A673 (cell line): ENCODE measurements at regions not wholly inside any gene's neighbourhood (a gene's known extent, or its start where the extent isn't known, plus 50 kb on each side); places are given as distances from the start of the nearest gene placed in this dataset.
"Not testable (repeated sequence)": the region's sequence is repeated elsewhere in the genome, so short reads cannot be mapped to it uniquely, and the experiment has no call there.

Source experiments
- BruUV-seq: library from RNA; stranded (reverse); fragments of 400-500 nt; replicated peaks from 2 replicates; lab custom pipeline; 2021; lab: Mats Ljungman, UMichigan
- CTCF ChIA-PET: fragments of 300-600 bp; sonication (Branson Sonifier 250); formaldehyde crosslinking; loops from one replicate; lab custom pipeline; 2022; ENCODE audit warnings: antibody characterized with exemption; lab: Charles Lee
- POLR2A ChIA-PET: fragments of 300-600 bp; sonication (Branson Sonifier 250); formaldehyde crosslinking; loops from one replicate; lab custom pipeline; 2022; ENCODE audit warnings: antibody characterized with exemption; ENCODE audit not compliant: low non-redundant PET; lab: Charles Lee
- DNase-seq: peaks from one replicate; pipeline ENCODE4 v3.0.0-alpha.2; 2015; ENCODE audit warnings: low spot score
- H3K27ac ChIP-seq: fragments of 200-600 bp; sonication (generic); 2 replicates; pipeline ENCODE4 v1.5.1; 2016; ENCODE audit warnings: mixed run types, low read depth, mild to moderate bottlenecking, mixed read lengths, antibody characterized with exemption, low read length; ENCODE audit not compliant: poor library complexity, severe bottlenecking
- H3K27me3 ChIP-seq: fragments of 200-600 bp; sonication (generic); replicated peaks from 2 replicates; pipeline ENCODE4 v1.6.1; 2017; ENCODE audit warnings: mixed run types, low read depth, mild to moderate bottlenecking, mixed read lengths, antibody characterized with exemption, low read length; ENCODE audit not compliant: insufficient read depth, poor library complexity
- H3K36me3 ChIP-seq: fragments of 200-600 bp; sonication (generic); 2 replicates; pipeline ENCODE4 v1.6.1; 2016; ENCODE audit warnings: mixed run types, mild to moderate bottlenecking, mixed read lengths, antibody characterized with exemption, low read length; ENCODE audit not compliant: insufficient read depth, poor library complexity, severe bottlenecking
- H3K4me1 ChIP-seq: fragments of 200-600 bp; sonication (generic); 2 replicates; pipeline ENCODE4 v1.6.1; 2017; ENCODE audit warnings: mixed run types, mild to moderate bottlenecking, mixed read lengths, antibody characterized with exemption, low read length; ENCODE audit not compliant: insufficient read depth, poor library complexity, severe bottlenecking
- H3K4me3 ChIP-seq: fragments of 200-600 bp; sonication (generic); 2 replicates; pipeline ENCODE4 v1.5.1; 2016; ENCODE audit warnings: low read depth, mixed run types, mild to moderate bottlenecking, mixed read lengths, low read length; ENCODE audit not compliant: poor library complexity, severe bottlenecking
- H3K9me3 ChIP-seq: fragments of 200-600 bp; sonication (generic); 2 replicates; pipeline ENCODE4 v1.6.1; 2016; ENCODE audit warnings: mixed run types, low read depth, mild to moderate bottlenecking, mixed read lengths, antibody characterized with exemption, low read length; ENCODE audit not compliant: poor library complexity, severe bottlenecking
- CTCF ChIP-seq: fragments of 300-800, 200-600 bp; sonication (generic); conservative IDR thresholded peaks from 2 replicates; pipeline ENCODE4 v1.5.1; 2017; ENCODE audit warnings: low read depth, mild to moderate bottlenecking, antibody characterized with exemption, low read length, moderate library complexity, mixed read lengths
- EZH2 ChIP-seq: fragments of 200-600 bp; sonication (generic); IDR thresholded peaks from 2 replicates; pipeline ENCODE4 v1.6.1; 2017; ENCODE audit warnings: borderline replicate concordance, low read depth, mild to moderate bottlenecking, mixed read lengths, antibody characterized with exemption, low read length; ENCODE audit not compliant: poor library complexity, severe bottlenecking
- intact Hi-C: fragments of 100-400 bp; cut with micrococcal nuclease; formaldehyde crosslinking; loops from one replicate; pipeline ENCODE4 v1.10.0; 2022; ENCODE audit not compliant: unreplicated experiment

- ChIA-PET POLR2A (no interaction called here), CTCF (no interaction called here)
- BruUV-seq, result no TSS peak
- Histone ChIP-seq H3K4me3 (no peak overlapping the region), H3K36me3 (no peaks in the 10 kb centered on the region), H3K9me3 (no peaks in the 10 kb centered on the region), H3K4me1 (no peaks in the 10 kb centered on the region), H3K27me3 (no peaks in the 10 kb centered on the region), H3K27ac (no peak overlapping the region)
- DNase-seq, result no peak
- TF ChIP-seq EZH2, result no peak
- no peak for TF ChIP-seq CTCF
- intact Hi-C loops, result no loop called here
These were observed 734.1 kb downstream of the LRRIQ3 start for GRCh38 chr1:73463873-73464272.

- no TSS peak for BruUV-seq
- POLR2A ChIA-PET, result no interaction called here
- CTCF ChIA-PET, result no interaction called here
- no peaks in the 10 kb centered on the region for H3K4me1 ChIP-seq
- no peak overlapping the region for H3K27ac ChIP-seq
- TF ChIP-seq EZH2 (no peak), CTCF (peak; percentile 38; the same call in 1 of the 2 replicates)
- H3K27me3 ChIP-seq, result no peaks in the 10 kb centered on the region
- no peaks in the 10 kb centered on the region for H3K36me3 ChIP-seq
- intact Hi-C loops, result no loop called here
- no peaks in the 10 kb centered on the region for H3K9me3 ChIP-seq
- no peak for DNase-seq
- no peak overlapping the region for H3K4me3 ChIP-seq
These were observed 745.5 kb downstream of the LRRIQ3 start for GRCh38 chr1:73452522-73452921.

GRCh38 chr1:73450668-73451067, 747.3 kb downstream of the LRRIQ3 start:
- POLR2A ChIA-PET, H3K4me1 ChIP-seq, H3K27me3 ChIP-seq, intact Hi-C loops, H3K9me3 ChIP-seq, H3K36me3 ChIP-seq, BruUV-seq, H3K4me3 ChIP-seq, DNase-seq, CTCF ChIA-PET, H3K27ac ChIP-seq: not testable (repeated sequence)

- DNase-seq, result no peak
- ChIA-PET POLR2A (no interaction called here), CTCF (no interaction called here)
- H3K4me3 ChIP-seq, result no peak overlapping the region
- intact Hi-C loops, result no loop called here
- H3K27ac ChIP-seq, result no peak overlapping the region
- TF ChIP-seq CTCF (no peak), EZH2 (no peak)
- H3K27me3 ChIP-seq, result no peaks in the 10 kb centered on the region
- no TSS peak for BruUV-seq
- H3K9me3 ChIP-seq, result no peaks in the 10 kb centered on the region
- no peaks in the 10 kb centered on the region for H3K36me3 ChIP-seq
- H3K4me1 ChIP-seq, result no peaks in the 10 kb centered on the region
These were observed 786.5 kb downstream of the LRRIQ3 start for GRCh38 chr1:73411479-73411878.
